ENCODE measurements at regions not wholly inside any gene's neighbourhood (a gene's known extent, or its start where the extent isn't known, plus 50 kb on each side); places are given as distances from the start of the nearest gene placed in this dataset.

DNA sequence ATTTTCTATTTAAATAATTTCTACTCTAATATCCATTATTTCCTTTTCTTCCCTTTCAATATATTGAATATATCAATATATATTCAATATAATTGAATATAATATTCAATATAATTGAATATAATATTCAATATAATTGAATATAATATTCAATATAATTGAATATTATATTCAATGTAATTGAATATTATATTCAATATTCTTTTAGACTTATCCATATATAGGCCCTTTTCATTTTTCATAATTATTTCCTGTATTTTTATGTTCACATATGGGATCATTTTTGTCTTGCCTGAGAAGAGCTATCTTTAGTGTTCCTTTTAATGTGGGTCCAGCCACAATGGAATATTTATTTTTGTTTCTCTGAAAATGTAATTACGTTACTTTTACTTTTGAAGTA is 88.9 kb upstream of the ESRRB start:
- TF ChIP-seq, protein P1, sequence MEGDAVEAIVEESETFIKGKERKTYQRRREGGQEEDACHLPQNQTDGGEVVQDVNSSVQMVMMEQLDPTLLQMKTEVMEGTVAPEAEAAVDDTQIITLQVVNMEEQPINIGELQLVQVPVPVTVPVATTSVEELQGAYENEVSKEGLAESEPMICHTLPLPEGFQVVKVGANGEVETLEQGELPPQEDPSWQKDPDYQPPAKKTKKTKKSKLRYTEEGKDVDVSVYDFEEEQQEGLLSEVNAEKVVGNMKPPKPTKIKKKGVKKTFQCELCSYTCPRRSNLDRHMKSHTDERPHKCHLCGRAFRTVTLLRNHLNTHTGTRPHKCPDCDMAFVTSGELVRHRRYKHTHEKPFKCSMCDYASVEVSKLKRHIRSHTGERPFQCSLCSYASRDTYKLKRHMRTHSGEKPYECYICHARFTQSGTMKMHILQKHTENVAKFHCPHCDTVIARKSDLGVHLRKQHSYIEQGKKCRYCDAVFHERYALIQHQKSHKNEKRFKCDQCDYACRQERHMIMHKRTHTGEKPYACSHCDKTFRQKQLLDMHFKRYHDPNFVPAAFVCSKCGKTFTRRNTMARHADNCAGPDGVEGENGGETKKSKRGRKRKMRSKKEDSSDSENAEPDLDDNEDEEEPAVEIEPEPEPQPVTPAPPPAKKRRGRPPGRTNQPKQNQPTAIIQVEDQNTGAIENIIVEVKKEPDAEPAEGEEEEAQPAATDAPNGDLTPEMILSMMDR (conservative IDR thresholded peaks at IDR 0.05), result no peak
- no peak for TF ChIP-seq EZH2 (IDR thresholded peaks at IDR 0.05; ENCODE audit: low read depth)

Data from PC-9 (cell line).